ENCODE measurements at regions not wholly inside any gene's neighbourhood (a gene's known extent, or its start where the extent isn't known, plus 50 kb on each side); places are given as distances from the start of the nearest gene placed in this dataset.
"Not testable (repeated sequence)": the region's sequence is repeated elsewhere in the genome, so short reads cannot be mapped to it uniquely, and the experiment has no call there.

- DNase-seq (ENCODE audit: low read depth) = peak; percentile 36
Observed at GRCh38 chr14:53399057-53399456, 245.9 kb upstream of the DDHD1 start.

DNA sequence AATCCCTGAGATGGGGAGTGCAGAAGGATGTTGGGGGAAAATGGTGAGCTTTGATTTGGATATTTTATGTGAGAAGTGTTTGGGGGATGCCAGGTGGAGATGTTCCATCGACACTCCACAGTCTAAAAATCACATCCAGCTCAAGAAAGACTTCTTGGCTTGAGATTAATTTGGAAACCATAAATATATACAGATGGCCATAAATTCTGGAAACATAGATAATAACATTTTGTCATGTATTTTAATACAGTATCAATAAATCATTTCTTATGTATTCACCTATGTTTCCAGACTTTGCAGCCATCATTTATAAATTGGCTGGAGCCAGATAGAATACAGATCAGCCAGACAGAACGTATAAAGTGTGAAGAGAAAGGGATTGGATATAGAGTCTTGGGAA, 245.5 kb upstream of the DDHD1 start:
- DNase-seq (ENCODE audit: low read depth) = no peak

DNA sequence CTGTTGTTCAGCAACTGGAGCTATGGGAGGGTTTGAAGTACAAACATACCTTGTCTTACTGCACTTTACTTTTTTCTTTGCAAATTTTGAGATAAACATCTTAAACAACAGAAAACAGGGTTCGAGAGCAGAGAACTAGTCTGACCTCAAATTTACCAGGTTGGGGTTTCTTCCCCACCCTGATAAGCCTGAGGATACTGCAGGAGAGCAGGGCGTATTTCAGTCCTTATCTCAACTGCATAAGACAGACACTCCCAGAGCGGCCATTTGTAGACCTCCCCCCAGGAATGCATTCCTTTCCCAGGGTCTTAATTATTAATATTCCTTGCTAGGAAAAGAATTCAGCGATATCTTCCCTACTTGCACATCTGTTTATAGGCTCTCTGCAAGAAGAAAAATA, 242.1 kb upstream of the DDHD1 start:
- not testable (repeated sequence) for DNase-seq (ENCODE audit: low read depth)

DNA sequence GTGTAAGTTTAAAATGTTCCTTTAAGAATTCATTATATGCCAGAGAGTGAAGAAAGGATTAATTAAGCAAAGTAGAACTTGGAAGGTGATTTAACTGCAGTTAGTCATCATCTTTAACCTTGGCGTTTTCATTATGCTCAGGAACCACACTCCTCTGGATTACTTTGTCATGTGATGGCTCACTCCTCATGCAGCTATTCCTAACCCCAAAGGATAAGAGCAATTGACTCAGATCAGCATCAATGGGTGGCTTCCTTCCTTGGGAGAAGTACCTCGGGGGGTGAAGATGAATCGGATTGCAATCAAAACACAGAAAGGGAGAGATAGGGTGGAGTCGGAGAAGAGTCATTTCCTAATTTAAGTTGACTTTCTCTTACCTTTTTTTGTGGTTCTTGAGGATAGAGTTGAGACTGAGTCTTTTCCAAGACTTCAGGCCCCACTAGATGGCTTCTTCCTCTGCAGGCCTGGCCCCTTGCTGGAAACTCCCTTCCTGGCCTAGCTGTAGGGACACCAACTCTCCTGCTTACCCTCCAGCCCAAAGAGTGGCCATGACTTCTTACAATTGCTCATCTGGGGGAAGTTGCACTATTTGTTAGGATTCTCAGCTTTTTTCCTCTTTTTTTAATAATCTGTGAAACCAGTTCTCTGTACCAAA, 238.6 kb upstream of the DDHD1 start:
- DNase-seq (ENCODE audit: low read depth) = peak; percentile 90

GRCh38 chr14:53391156-53391555, 238.0 kb upstream of the DDHD1 start:
- DNase-seq (ENCODE audit: low read depth) = peak; percentile 85

DNA sequence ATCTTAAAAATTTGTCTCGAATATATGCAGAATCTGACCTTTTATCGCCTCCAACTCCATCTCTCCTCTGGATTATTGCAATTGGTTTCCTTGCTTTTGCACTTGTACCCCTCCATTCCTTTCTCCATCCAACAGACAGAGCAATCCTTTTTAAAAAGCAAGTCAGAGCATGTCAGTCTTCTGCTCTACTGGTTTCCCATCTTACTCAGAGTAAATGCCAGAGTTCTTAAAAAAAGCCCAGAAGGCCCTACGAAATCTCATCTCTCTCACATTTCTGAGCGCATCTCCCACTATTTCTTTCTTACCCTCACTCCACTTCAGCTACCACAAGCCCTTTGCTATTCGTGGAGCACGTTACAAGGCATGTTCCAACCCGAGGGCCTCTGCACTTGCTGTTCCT, 236.9 kb upstream of the DDHD1 start:
- no peak for DNase-seq (ENCODE audit: low read depth)

- peak; percentile 14 for DNase-seq (ENCODE audit: low read depth)
Observed at GRCh38 chr14:53389202-53389601, 236.1 kb upstream of the DDHD1 start.

GRCh38 chr14:53386362-53386761, 233.2 kb upstream of the DDHD1 start:
- no peak for DNase-seq (ENCODE audit: low read depth)

DNA sequence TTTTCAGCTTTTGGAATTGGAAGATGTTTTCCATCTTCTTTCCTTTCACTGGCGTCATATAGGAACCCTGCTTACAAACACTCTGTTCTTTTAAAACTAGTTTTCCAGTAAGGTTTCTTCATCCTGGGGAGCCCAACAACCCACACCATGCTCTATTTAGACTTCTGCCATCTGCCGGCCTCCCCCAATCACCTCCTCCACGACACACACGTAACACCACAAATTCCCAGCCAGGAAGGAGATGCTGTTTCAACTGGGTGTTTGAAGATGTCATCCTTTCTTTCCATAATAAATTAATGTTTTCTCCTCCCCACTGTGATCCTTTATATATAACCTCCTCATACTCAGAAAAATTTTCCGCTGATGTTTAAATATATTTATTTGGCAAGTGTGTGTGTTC, 231.4 kb upstream of the DDHD1 start:
- DNase-seq (ENCODE audit: low read depth) = no peak

- DNase-seq (ENCODE audit: low read depth) = no peak
Observed at GRCh38 chr14:53384073-53384472, 230.9 kb upstream of the DDHD1 start.

DNA sequence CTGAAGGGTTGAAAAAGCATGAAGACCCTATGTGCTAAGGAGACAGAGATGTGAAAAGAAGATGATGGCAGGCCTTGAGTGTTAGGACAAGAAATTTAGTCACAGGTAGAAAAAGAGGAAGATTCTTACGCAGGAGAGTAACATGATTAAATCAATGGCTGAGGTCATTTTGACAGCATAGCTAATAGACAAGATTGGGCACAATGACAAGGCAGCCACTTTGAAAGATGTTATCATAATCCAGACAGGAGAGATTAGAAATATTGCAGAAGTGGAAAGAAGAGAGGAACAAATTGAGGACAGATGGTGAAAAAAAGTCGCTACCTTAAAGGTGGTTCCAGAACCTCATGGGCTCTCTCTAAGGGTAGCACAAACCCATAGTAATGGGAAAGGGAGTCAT, 228.8 kb upstream of the DDHD1 start:
- DNase-seq (ENCODE audit: low read depth) = no peak

GRCh38 chr14:53380867-53381225, 227.7 kb upstream of the DDHD1 start:
- DNase-seq (ENCODE audit: low read depth) = no peak

DNA sequence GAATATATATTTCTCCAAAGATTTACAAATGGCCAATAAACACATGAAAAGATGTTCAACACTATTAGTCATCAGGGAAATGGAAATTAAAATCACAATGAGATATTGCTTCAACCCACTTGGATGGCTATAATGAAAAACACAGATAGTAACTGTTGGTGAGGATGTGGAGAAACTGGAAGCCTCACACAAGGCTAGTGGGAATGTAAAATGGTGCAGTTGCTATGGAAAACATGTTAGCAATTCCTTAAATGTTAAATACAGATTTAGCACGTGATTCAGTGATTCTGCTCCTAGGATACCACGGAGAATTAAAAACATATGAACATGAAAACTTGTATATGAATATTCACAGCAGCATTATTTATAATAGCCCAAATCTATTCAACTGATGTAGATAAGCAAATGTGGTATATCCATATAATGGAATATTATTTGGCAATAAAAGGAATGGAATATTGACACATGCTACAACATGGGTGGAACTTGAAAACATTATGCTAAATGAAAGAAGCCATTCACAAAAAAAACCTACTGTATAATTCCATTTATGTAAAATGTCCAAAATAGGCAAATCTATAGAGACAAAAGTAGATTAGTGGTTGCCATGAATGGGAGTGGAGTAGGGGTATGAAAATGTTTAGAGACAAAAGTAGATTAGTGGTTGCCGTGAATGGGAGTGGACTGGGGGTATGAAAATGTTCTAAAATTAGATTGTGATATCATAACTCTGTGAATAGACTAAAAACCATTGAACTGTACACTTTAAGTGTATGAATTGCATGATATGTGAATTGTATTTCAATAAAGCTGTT, 227.1 kb upstream of the DDHD1 start:
- no peak for DNase-seq (ENCODE audit: low read depth)

- DNase-seq (ENCODE audit: low read depth) = no peak
Observed at GRCh38 chr14:53378142-53378541, 225.0 kb upstream of the DDHD1 start.

DNA sequence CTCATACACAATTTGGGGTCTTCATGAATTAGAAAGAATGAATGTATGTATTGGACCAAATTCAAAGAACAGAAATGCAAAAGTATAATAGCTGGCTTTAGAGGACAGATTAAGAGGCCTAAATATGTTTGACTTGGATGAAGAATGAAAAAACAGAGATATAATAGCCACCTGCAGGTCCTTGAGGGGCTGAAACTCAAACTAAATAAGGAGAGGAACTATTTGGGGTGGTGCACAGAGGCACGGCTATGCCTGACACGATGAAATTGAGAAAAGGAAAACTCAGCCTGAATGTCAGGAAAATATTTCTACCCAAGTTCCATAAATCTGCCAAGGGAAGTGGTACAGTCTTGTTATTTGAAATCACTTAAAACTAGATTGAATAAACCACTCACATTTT, 222.9 kb upstream of the DDHD1 start:
- no peak for DNase-seq (ENCODE audit: low read depth)

GRCh38 chr14:53375599-53375998, 222.5 kb upstream of the DDHD1 start:
- no peak for DNase-seq (ENCODE audit: low read depth)

DNA sequence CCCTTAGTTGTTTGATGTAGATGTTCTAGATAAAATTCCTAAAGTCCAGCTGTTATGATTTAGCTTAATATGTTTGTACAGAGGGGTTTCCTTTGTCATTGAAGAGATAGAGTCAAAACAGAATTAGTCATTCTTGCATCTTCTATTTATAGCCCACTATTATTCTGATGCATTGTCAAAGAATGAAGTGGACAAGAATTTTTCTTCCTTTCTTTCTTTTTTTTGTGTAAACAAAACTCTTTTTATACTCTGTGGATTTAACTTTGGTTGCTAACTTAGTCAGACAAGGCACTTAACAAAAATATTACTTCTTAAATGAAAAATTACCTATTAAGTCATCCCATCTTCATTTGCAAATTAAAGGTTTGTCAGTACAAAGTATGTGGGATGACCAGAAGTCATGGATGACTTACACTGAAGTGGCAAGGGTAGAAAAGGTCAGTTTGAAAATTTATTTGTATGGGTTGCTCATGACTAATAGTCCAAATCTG, 215.6 kb upstream of the DDHD1 start:
- DNase-seq (ENCODE audit: low read depth) = peak; percentile 29

- DNase-seq (ENCODE audit: low read depth) = no peak
Observed at GRCh38 chr14:53368066-53368465, 214.9 kb upstream of the DDHD1 start.

- no peak for DNase-seq (ENCODE audit: low read depth)
Observed at GRCh38 chr14:53367644-53368026, 214.5 kb upstream of the DDHD1 start.

GRCh38 chr14:53365486-53366130, 212.5 kb upstream of the DDHD1 start:
- DNase-seq (ENCODE audit: low read depth) = no peak

GRCh38 chr14:53362916-53363315, 209.8 kb upstream of the DDHD1 start:
- DNase-seq (ENCODE audit: low read depth) = not testable (repeated sequence)

DNA sequence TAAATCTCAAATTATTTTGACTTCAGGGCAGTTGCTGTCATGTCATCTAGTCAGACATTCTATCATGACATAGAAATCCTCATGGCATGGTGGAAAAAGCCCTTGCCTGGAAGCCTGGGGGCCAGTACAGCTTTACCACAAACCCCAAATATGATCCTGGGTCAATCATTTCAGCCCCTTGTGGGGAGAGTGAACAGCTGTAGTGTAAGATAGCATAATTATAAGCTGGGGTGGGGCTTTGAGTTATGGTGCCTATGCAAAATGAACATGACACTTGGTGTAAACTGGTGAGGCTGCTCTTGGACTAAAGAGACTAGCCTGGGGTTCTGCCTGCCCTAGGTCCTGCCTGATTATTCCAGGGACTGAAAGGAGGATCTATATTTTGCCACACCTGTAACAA, 207.7 kb upstream of the DDHD1 start:
- DNase-seq (ENCODE audit: low read depth) = no peak

- DNase-seq (ENCODE audit: low read depth) = no peak
Observed at GRCh38 chr14:53358166-53358565, 205.0 kb upstream of the DDHD1 start.
